ENCODE measurements at regions not wholly inside any gene's neighbourhood (a gene's known extent, or its start where the extent isn't known, plus 50 kb on each side); places are given as distances from the start of the nearest gene placed in this dataset.

- TF ChIP-seq CTCF (IDR thresholded peaks at IDR 0.05; ENCODE audit: insufficient read depth, low read length, poor library complexity, severe bottlenecking), result no peak
- no peak for TF ChIP-seq EZH2phosphoT487 (conservative IDR thresholded peaks at IDR 0.05; ENCODE audit: low read length)
These were observed 125.8 kb downstream of the NCOR2 start for GRCh38 chr12:124441443-124442194.

Measured in SU-DHL-6 (cell line).